ENCODE measurements at regions not wholly inside any gene's neighbourhood (a gene's known extent, or its start where the extent isn't known, plus 50 kb on each side); places are given as distances from the start of the nearest gene placed in this dataset.

DNA sequence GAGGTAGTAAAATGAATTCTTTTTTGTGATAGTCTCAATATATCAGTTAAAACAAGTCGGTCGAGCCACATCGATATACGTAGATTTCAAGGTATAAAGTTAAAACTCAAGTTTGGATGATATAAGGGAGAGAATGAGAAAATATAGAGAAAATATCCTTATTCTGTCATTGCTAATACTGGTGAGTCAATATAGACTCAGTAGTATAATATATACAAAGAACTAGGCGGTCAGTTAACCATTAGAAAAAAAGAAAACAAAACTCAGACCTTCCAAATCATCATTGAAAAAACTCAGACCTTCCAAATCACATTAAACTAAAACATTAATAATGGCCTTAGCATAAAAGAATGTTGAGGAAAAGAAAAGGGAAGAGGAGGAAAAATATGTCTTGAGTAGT, 817.1 kb upstream of the IGFBP3 start:
- CTCF ChIA-PET: no interaction called here
- no TSS peak for BruUV-seq (replicated peaks)
- no peak overlapping the region for H3K4me3 Mint-ChIP-seq (ENCODE audit: unreplicated experiment)
- intact Hi-C loops (cut with micrococcal nuclease): no loop called here
- no peaks in the 10 kb centered on the region for H3K27me3 Mint-ChIP-seq (ENCODE audit: insufficient read depth, unreplicated experiment)
- no peaks in the 10 kb centered on the region for H3K36me3 Mint-ChIP-seq (ENCODE audit: insufficient read depth, unreplicated experiment)
- TF ChIP-seq, protein P1, sequence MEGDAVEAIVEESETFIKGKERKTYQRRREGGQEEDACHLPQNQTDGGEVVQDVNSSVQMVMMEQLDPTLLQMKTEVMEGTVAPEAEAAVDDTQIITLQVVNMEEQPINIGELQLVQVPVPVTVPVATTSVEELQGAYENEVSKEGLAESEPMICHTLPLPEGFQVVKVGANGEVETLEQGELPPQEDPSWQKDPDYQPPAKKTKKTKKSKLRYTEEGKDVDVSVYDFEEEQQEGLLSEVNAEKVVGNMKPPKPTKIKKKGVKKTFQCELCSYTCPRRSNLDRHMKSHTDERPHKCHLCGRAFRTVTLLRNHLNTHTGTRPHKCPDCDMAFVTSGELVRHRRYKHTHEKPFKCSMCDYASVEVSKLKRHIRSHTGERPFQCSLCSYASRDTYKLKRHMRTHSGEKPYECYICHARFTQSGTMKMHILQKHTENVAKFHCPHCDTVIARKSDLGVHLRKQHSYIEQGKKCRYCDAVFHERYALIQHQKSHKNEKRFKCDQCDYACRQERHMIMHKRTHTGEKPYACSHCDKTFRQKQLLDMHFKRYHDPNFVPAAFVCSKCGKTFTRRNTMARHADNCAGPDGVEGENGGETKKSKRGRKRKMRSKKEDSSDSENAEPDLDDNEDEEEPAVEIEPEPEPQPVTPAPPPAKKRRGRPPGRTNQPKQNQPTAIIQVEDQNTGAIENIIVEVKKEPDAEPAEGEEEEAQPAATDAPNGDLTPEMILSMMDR (IDR thresholded peaks at IDR 0.05; ENCODE audit: unreplicated experiment): no peak
- H3K9me3 Mint-ChIP-seq (ENCODE audit: unreplicated experiment): no peaks in the 10 kb centered on the region
- POLR2A ChIA-PET: no interaction called here
- DNase-seq (ENCODE audit: unreplicated experiment): no peak
- no peaks in the 10 kb centered on the region for H3K4me1 Mint-ChIP-seq (ENCODE audit: insufficient read depth, unreplicated experiment)
- H3K27ac Mint-ChIP-seq (ENCODE audit: low read depth, unreplicated experiment): no peak overlapping the region

DNA sequence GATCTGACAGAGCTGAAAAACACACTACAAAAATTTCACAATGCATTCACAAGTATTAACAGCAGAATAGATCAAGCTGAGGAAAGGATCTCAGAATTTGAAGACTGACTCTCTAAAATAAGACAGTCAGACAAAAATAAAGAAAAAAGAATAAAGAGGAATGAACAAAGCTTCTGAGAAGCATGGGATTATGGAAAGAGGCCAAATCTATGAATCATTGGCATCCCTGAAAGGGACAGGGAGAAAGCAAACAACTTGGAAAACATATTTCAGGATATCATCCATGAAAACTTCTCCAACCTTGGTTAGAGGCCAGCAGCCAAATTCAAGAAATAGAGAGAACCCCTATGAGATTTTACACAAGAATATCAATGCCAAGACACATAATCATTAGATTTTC, 804.8 kb upstream of the IGFBP3 start:
- intact Hi-C loops (cut with micrococcal nuclease): no loop called here
- CTCF ChIA-PET: no interaction called here

GRCh38 chr7:46725136-46725535, 804.1 kb upstream of the IGFBP3 start:
- H3K27me3 Mint-ChIP-seq (ENCODE audit: insufficient read depth, unreplicated experiment): no peaks in the 10 kb centered on the region
- ChIA-PET CTCF (interaction anchor here (0.6 kb wide), 1 partner anchor 8 kb away, joined by 3 read pairs; no protein-coding TSS in a partner anchor), POLR2A (interaction anchor here (0.7 to 1.0 kb wide), 2 partner anchors 10 to 27 kb away, joined by 3 to 5 read pairs; no protein-coding TSS in a partner anchor)
- intact Hi-C loops (cut with micrococcal nuclease): no loop called here
- H3K27ac Mint-ChIP-seq (ENCODE audit: low read depth, unreplicated experiment): peak overlapping the region; percentile 73
- H3K36me3 Mint-ChIP-seq (ENCODE audit: insufficient read depth, unreplicated experiment): no peaks in the 10 kb centered on the region
- peaks cover 22% of the 10 kb centered on the region for H3K9me3 Mint-ChIP-seq (ENCODE audit: unreplicated experiment)
- no peak overlapping the region for H3K4me3 Mint-ChIP-seq (ENCODE audit: unreplicated experiment)
- H3K4me1 Mint-ChIP-seq (ENCODE audit: insufficient read depth, unreplicated experiment): peaks cover 15% of the 10 kb centered on the region
- TF ChIP-seq, protein P1 (IDR thresholded peaks at IDR 0.05; ENCODE audit: unreplicated experiment): no peak
- peak; percentile 10 for DNase-seq (ENCODE audit: unreplicated experiment)
- BruUV-seq (replicated peaks): no TSS peak

More for the DNA sequence above, 804.8 kb upstream of the IGFBP3 start:
- BruUV-seq (replicated peaks): no TSS peak
- H3K36me3 Mint-ChIP-seq (ENCODE audit: insufficient read depth, unreplicated experiment): no peaks in the 10 kb centered on the region
- TF ChIP-seq, protein P1 (IDR thresholded peaks at IDR 0.05; ENCODE audit: unreplicated experiment): no peak
- H3K9me3 Mint-ChIP-seq (ENCODE audit: unreplicated experiment): peaks cover 22% of the 10 kb centered on the region
- POLR2A ChIA-PET: interaction anchor here (0.6 to 1.0 kb wide), 3 partner anchors 11 to 382 kb away, joined by 3 to 5 read pairs (median 3); no protein-coding TSS in a partner anchor
- no peak overlapping the region for H3K4me3 Mint-ChIP-seq (ENCODE audit: unreplicated experiment)
- peak overlapping the region; percentile 73 for H3K27ac Mint-ChIP-seq (ENCODE audit: low read depth, unreplicated experiment)
- no peaks in the 10 kb centered on the region for H3K27me3 Mint-ChIP-seq (ENCODE audit: insufficient read depth, unreplicated experiment)
- H3K4me1 Mint-ChIP-seq (ENCODE audit: insufficient read depth, unreplicated experiment): peaks cover 15% of the 10 kb centered on the region
- DNase-seq (ENCODE audit: unreplicated experiment): peak; percentile 63

DNA sequence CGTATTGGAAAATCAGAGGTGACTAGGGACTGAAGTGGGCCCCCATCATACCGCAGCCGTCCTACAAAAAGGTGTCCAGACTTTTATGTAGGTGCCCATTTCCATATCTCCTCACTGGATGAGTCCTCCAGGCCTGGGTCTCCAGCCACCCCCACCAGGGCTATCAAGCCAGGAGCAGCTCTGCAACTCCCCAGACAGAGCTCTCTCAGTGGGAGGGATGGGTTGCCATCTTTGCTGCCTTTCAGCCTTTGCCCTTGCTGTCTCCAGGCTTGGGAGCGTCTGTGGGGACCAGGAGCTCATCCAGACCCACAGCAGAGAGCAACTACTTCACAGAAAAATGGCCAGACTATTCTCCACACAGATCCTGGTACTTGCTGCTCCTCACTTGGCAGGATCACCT, 802.7 kb upstream of the IGFBP3 start:
- CTCF ChIA-PET: interaction anchor here (0.7 to 1.4 kb wide), 2 partner anchors 13 to 29 kb away, joined by 3 read pairs; no protein-coding TSS in a partner anchor
- no TSS peak for BruUV-seq (replicated peaks)

More for the DNA sequence above, 802.7 kb upstream of the IGFBP3 start:
- intact Hi-C loops (cut with micrococcal nuclease): no loop called here
- TF ChIP-seq, protein P1 (IDR thresholded peaks at IDR 0.05; ENCODE audit: unreplicated experiment): no peak
- no peak for DNase-seq (ENCODE audit: unreplicated experiment)
- H3K9me3 Mint-ChIP-seq (ENCODE audit: unreplicated experiment): peaks cover 22% of the 10 kb centered on the region
- POLR2A ChIA-PET: no interaction called here
- no peak overlapping the region for H3K4me3 Mint-ChIP-seq (ENCODE audit: unreplicated experiment)
- no peaks in the 10 kb centered on the region for H3K36me3 Mint-ChIP-seq (ENCODE audit: insufficient read depth, unreplicated experiment)
- no peak overlapping the region for H3K27ac Mint-ChIP-seq (ENCODE audit: low read depth, unreplicated experiment)
- H3K27me3 Mint-ChIP-seq (ENCODE audit: insufficient read depth, unreplicated experiment): no peaks in the 10 kb centered on the region
- H3K4me1 Mint-ChIP-seq (ENCODE audit: insufficient read depth, unreplicated experiment): peaks cover 15% of the 10 kb centered on the region
